ENCODE measurements at regions not wholly inside any gene's neighbourhood (a gene's known extent, or its start where the extent isn't known, plus 50 kb on each side); places are given as distances from the start of the nearest gene placed in this dataset.
"Not testable (repeated sequence)": the region's sequence is repeated elsewhere in the genome, so short reads cannot be mapped to it uniquely, and the experiment has no call there.

GRCh38 chr10:29702273-29703164 lies 67.7 kb upstream of the SVIL start:
- Histone ChIP-seq H3K4me1 (peaks cover 22 to 42% of the 10 kb centered on the region in 2 donors), H3K27ac (peak overlapping the region; percentile 40 to 76 (median 51)), H3K4me3 (replicated peaks in 1 of 3) (no peak overlapping the region), H3K9me3 (no peaks in the 10 kb centered on the region), H3K36me3 (no peaks in the 10 kb centered on the region), H3K27me3 (no peaks in the 10 kb centered on the region)
- no peak for DNase-seq
- TF ChIP-seq CTCF (IDR thresholded peaks at IDR 0.05) = no peak
- TF ChIP-seq POLR2A (IDR thresholded peaks at IDR 0.05) = no peak
- WGBS, 2 donors = 47 to 48% methylated on average over 10 of the region's 10 CpGs
- intact Hi-C loops (cut with DNase I) = no loop called here

GRCh38 chr10:29701306-29701705 lies 66.5 kb upstream of the SVIL start:
- no peak for DNase-seq
- intact Hi-C loops (cut with DNase I) = no loop called here
- no peak for TF ChIP-seq CTCF (IDR thresholded peaks at IDR 0.05)
- TF ChIP-seq POLR2A (IDR thresholded peaks at IDR 0.05) = no peak
- Histone ChIP-seq H3K36me3 (no peaks in the 10 kb centered on the region), H3K27ac (peak overlapping the region; percentile 19 to 45 (median 27)), H3K27me3 (no peaks in the 10 kb centered on the region), H3K4me1 (peaks cover 19 to 47% of the 10 kb centered on the region in 2 donors), H3K9me3 (no peaks in the 10 kb centered on the region), H3K4me3 (replicated peaks in 1 of 3) (no peak overlapping the region)
- 82 to 85% methylated on average over 1 of the region's 1 CpG for WGBS, 2 donors

GRCh38 chr10:29699621-29700020 lies 64.8 kb upstream of the SVIL start:
- 47 to 80% methylated on average over 5 of the region's 5 CpGs for WGBS, 2 donors
- no peak for TF ChIP-seq POLR2A (IDR thresholded peaks at IDR 0.05)
- TF ChIP-seq CTCF (IDR thresholded peaks at IDR 0.05) = no peak

GRCh38 chr10:29698773-29699490 lies 64.2 kb upstream of the SVIL start:
- Histone ChIP-seq H3K27ac (peak overlapping the region in 2 of 3 donors; percentile 58 to 69), H3K4me1 (peaks cover 28 to 61% of the 10 kb centered on the region in 2 donors)
- intact Hi-C loops (cut with DNase I) = no loop called here

More at GRCh38 chr10:29699621-29700020, 64.8 kb upstream of the SVIL start:
- Histone ChIP-seq H3K4me1 (peaks cover 25 to 56% of the 10 kb centered on the region in 2 donors), H3K4me3 (replicated peaks in 1 of 3) (no peak overlapping the region), H3K27me3 (no peaks in the 10 kb centered on the region), H3K36me3 (no peaks in the 10 kb centered on the region), H3K27ac (peak overlapping the region; percentile 27 to 69 (median 58)), H3K9me3 (no peaks in the 10 kb centered on the region)
- DNase-seq = no peak
- intact Hi-C loops (cut with DNase I) = no loop called here

GRCh38 chr10:29696581-29696980 lies 61.8 kb upstream of the SVIL start:
- 80 to 98% methylated on average over 1 to 16 of the region's 30 CpGs for WGBS, 2 donors

More at GRCh38 chr10:29698773-29699490, 64.2 kb upstream of the SVIL start:
- H3K4me3 ChIP-seq (replicated peaks in 1 of 3) = no peak overlapping the region
- no peaks in the 10 kb centered on the region for H3K9me3 ChIP-seq
- no peak for DNase-seq
- H3K36me3 ChIP-seq = no peaks in the 10 kb centered on the region
- H3K27me3 ChIP-seq = no peaks in the 10 kb centered on the region
- 92 to 96% methylated on average over 8 of the region's 8 CpGs for WGBS, 2 donors
- no peak for TF ChIP-seq CTCF (IDR thresholded peaks at IDR 0.05)
- TF ChIP-seq POLR2A (IDR thresholded peaks at IDR 0.05) = no peak

More at GRCh38 chr10:29696581-29696980, 61.8 kb upstream of the SVIL start:
- H3K4me3 ChIP-seq (replicated peaks in 1 of 3); H3K27ac ChIP-seq; H3K9me3 ChIP-seq; H3K27me3 ChIP-seq; H3K36me3 ChIP-seq; intact Hi-C loops (cut with DNase I); DNase-seq: not testable (repeated sequence)
- H3K4me1 ChIP-seq = peaks cover 42 to 68% of the 10 kb centered on the region in 2 donors

Measured in thyroid gland (tissue), 4 donors.